Endothelial cell (in vitro differentiated cells): ENCODE measurements at regions not wholly inside any gene's neighbourhood (a gene's known extent, or its start where the extent isn't known, plus 50 kb on each side); places are given as distances from the start of the nearest gene placed in this dataset.

ENCODE experiments used
- DNase-seq: peaks from one replicate; pipeline ENCODE4 v3.0.0; 2021; ENCODE audit warnings: low spot score
- H3K27ac Mint-ChIP-seq: one replicate; pipeline ENCODE4 v1.8.0; 2021; ENCODE audit warnings: mixed read lengths, inconsistent platforms; ENCODE audit not compliant: unreplicated experiment
- H3K27me3 Mint-ChIP-seq: one replicate; pipeline ENCODE4 v1.8.0; 2021; ENCODE audit warnings: mild to moderate bottlenecking, moderate library complexity, mixed read lengths, inconsistent platforms; ENCODE audit not compliant: unreplicated experiment
- H3K36me3 Mint-ChIP-seq: one replicate; pipeline ENCODE4 v1.8.0; 2021; ENCODE audit warnings: mild to moderate bottlenecking, low read depth, mixed read lengths, inconsistent platforms; ENCODE audit not compliant: unreplicated experiment
- H3K4me1 Mint-ChIP-seq: one replicate; pipeline ENCODE4 v1.8.0; 2021; ENCODE audit warnings: mild to moderate bottlenecking, mixed read lengths, inconsistent platforms; ENCODE audit not compliant: unreplicated experiment
- H3K4me3 Mint-ChIP-seq: one replicate; pipeline ENCODE4 v1.8.0; 2021; ENCODE audit warnings: mild to moderate bottlenecking, mixed read lengths, inconsistent platforms; ENCODE audit not compliant: unreplicated experiment
- H3K9me3 Mint-ChIP-seq: one replicate; pipeline ENCODE4 v1.8.0; 2021; ENCODE audit warnings: mixed read lengths, inconsistent platforms; ENCODE audit not compliant: unreplicated experiment
- TF ChIP-seq, protein P1 (sequence below): fragments of 200-600 bp; sonication (generic); IDR thresholded peaks from one replicate; pipeline ENCODE4 v1.5.0; 2021; ENCODE audit warnings: antibody characterized with exemption; ENCODE audit not compliant: unreplicated experiment

DNA sequence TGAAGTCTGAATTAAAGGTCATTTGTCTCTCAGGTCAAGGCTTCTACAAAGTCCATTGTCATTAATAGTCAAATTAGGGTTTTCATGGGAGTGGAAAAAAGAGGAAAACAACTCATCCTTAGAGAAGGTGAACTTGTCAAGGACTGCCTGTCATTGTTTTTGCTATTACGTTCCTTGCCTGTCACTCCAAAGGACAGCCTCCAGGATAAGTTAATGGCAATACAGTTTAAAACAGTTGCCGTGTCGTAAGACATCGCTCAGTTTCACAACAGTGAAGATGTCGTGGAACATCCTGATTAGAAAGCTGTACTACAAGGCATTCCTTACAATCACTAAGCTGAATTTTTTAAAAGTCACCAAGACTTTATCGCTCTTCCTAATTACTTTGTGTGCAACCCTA lies 466.8 kb upstream of the SMIM31 start:
- no peaks in the 10 kb centered on the region for H3K4me1 Mint-ChIP-seq
- TF ChIP-seq, protein P1, sequence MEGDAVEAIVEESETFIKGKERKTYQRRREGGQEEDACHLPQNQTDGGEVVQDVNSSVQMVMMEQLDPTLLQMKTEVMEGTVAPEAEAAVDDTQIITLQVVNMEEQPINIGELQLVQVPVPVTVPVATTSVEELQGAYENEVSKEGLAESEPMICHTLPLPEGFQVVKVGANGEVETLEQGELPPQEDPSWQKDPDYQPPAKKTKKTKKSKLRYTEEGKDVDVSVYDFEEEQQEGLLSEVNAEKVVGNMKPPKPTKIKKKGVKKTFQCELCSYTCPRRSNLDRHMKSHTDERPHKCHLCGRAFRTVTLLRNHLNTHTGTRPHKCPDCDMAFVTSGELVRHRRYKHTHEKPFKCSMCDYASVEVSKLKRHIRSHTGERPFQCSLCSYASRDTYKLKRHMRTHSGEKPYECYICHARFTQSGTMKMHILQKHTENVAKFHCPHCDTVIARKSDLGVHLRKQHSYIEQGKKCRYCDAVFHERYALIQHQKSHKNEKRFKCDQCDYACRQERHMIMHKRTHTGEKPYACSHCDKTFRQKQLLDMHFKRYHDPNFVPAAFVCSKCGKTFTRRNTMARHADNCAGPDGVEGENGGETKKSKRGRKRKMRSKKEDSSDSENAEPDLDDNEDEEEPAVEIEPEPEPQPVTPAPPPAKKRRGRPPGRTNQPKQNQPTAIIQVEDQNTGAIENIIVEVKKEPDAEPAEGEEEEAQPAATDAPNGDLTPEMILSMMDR: no peak
- no peaks in the 10 kb centered on the region for H3K9me3 Mint-ChIP-seq
- no peak for DNase-seq
- H3K4me3 Mint-ChIP-seq: no peak overlapping the region
- H3K27ac Mint-ChIP-seq: no peak overlapping the region
- H3K36me3 Mint-ChIP-seq: no peaks in the 10 kb centered on the region
- H3K27me3 Mint-ChIP-seq: no peaks in the 10 kb centered on the region

DNA sequence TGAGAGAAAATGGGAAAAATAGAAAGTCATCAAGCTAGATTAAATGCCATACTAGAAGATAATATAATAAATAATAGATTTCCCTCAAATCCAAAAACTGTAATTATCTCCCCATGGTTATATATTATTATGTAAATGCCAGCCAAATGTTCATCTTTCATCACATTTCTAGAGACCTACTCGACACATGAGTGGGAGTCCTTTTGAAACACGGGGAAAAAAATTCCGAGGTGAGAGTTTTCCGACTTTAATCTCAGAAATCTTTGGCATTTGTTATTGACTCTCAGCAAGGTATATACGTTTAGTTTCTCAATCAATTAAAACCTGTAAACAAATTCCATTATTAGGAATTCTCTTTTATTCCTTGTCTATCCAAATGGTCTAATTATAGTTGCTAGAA lies 465.4 kb upstream of the SMIM31 start:
- H3K36me3 Mint-ChIP-seq: no peaks in the 10 kb centered on the region
- TF ChIP-seq, protein P1: no peak
- no peaks in the 10 kb centered on the region for H3K9me3 Mint-ChIP-seq
- no peak overlapping the region for H3K27ac Mint-ChIP-seq
- no peaks in the 10 kb centered on the region for H3K4me1 Mint-ChIP-seq
- DNase-seq: no peak
- H3K4me3 Mint-ChIP-seq: no peak overlapping the region
- H3K27me3 Mint-ChIP-seq: no peaks in the 10 kb centered on the region

DNA sequence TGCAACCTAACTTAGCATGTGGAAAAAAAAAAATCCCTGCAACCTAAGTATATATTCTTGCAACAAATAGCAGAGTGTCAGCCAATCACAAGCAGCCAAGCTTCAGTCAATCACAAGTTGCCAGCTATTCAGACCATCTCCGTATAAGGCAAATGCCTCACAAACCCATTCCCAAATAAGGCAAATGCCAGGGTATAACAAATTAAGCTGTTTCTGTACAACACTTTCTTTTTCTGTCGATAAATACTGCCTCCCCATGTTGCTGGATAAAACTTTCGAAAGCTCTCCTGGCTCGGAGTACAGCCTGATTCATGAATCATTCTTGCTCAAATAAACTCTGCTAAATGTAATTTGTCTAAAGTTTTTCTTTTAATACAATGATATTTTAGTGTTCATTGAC lies 460.7 kb upstream of the SMIM31 start:
- TF ChIP-seq, protein P1: no peak
- H3K27ac Mint-ChIP-seq: no peak overlapping the region
- H3K4me3 Mint-ChIP-seq: no peak overlapping the region
- H3K9me3 Mint-ChIP-seq: no peaks in the 10 kb centered on the region
- no peaks in the 10 kb centered on the region for H3K4me1 Mint-ChIP-seq
- H3K27me3 Mint-ChIP-seq: no peaks in the 10 kb centered on the region
- no peak for DNase-seq
- no peaks in the 10 kb centered on the region for H3K36me3 Mint-ChIP-seq

DNA sequence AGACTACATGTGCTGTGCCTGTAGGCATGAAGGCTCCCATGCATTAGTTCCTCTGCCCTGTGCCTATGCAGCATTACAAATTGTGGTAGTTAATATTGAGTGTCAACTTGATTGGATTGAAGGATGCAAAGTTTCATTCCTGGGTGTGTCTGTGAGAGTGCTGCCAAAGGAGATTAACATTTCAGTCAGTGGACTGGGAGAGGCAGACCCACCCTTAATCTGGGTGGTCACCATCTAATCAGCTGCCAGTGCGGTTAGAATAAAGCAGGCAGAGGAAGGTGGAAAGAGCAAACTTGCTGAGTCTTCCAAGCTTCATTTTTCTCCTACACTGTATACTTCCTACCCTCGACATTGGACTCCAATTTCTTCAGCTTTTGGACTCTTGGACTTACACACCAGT lies 460.2 kb upstream of the SMIM31 start:
- H3K36me3 Mint-ChIP-seq: no peaks in the 10 kb centered on the region
- no peak overlapping the region for H3K4me3 Mint-ChIP-seq
- TF ChIP-seq, protein P1: no peak
- no peak for DNase-seq
- H3K4me1 Mint-ChIP-seq: no peaks in the 10 kb centered on the region
- H3K27ac Mint-ChIP-seq: no peak overlapping the region
- H3K27me3 Mint-ChIP-seq: no peaks in the 10 kb centered on the region
- H3K9me3 Mint-ChIP-seq: no peaks in the 10 kb centered on the region

DNA sequence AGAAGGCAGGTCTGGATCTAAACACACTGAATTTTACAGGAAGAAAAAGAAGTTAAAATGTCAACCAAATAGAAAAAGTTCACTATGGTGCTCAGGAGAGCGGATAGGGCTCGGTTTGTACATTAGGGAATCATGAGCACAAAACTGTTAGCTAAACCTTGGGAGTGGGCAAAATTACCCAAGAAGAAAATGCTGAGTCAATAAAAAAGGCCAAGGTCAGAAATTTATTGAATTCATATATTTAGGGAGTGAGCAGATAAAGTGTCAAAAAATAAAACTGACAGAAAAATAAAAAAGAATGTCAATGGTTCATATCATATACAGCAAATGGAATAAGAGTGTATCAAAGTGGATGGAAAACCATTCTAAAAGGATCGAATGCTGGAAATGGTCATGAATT lies 452.5 kb upstream of the SMIM31 start:
- no peak for DNase-seq
- no peaks in the 10 kb centered on the region for H3K4me1 Mint-ChIP-seq
- H3K27ac Mint-ChIP-seq: no peak overlapping the region
- TF ChIP-seq, protein P1: no peak
- H3K9me3 Mint-ChIP-seq: no peaks in the 10 kb centered on the region
- H3K4me3 Mint-ChIP-seq: no peak overlapping the region
- peaks cover 2% of the 10 kb centered on the region for H3K27me3 Mint-ChIP-seq
- H3K36me3 Mint-ChIP-seq: no peaks in the 10 kb centered on the region
